ENCODE measurements at regions not wholly inside any gene's neighbourhood (a gene's known extent, or its start where the extent isn't known, plus 50 kb on each side); places are given as distances from the start of the nearest gene placed in this dataset.
"Not testable (repeated sequence)": the region's sequence is repeated elsewhere in the genome, so short reads cannot be mapped to it uniquely, and the experiment has no call there.

DNA sequence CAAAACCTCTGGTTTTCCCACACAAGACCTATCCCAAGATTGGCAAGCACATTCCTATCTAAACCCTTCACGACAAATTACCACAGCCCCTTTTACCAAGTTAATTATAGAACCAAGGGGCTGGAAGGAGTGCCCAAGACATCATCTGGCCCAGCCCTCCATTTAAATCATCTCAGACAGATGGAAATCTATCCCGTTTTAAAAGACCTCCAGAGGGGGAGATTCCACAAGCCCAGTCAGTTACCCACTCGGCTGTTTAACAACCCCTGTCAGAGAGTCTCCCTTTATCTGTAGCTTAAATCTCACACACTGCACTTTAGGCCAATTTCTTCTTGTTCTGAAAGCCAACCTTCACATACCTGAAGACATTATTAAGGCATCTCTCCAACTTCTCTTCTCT, 179.1 kb upstream of the MEIS1 start:
- Mint-ChIP-seq H3K9me3 (ENCODE audit: low read depth) (no peaks in the 10 kb centered on the region), H3K27ac (no peak overlapping the region), H3K36me3 (ENCODE audit: low read depth) (no peaks in the 10 kb centered on the region), H3K4me3 (no peak overlapping the region), H3K4me1 (no peaks in the 10 kb centered on the region), H3K27me3 (no peaks in the 10 kb centered on the region)
- intact Hi-C loops (cut with DNase I, micrococcal nuclease) = no loop called here
- ChIA-PET CTCF (interaction anchor here (0.6 kb wide), 1 partner anchor 169 kb away, joined by 3 read pairs; no protein-coding TSS in a partner anchor), POLR2A (no interaction called here)
- ATAC-seq (no peak), DNase-seq (no peak)

DNA sequence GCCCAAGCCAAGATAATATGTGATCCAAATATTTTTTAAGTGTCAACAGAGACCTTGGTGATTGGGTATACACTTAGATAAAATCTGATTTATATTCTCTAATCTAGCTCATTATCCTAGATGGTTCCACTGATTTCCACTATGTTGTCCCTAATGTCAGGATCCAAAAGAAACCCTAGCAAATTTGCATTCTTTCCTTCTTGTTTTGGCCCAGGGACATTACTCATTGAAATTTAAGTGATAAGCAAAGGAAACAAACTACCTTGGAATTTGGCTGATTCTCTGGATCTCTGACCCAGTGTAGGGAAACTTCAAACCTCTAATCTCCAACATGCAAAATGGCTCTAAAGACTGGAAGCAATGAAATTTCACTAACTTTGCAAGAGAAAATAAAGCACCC, 179.8 kb upstream of the MEIS1 start:
- intact Hi-C loops (cut with DNase I, micrococcal nuclease) = no loop called here
- Mint-ChIP-seq H3K27me3 (no peaks in the 10 kb centered on the region), H3K4me3 (no peak overlapping the region), H3K9me3 (ENCODE audit: low read depth) (no peaks in the 10 kb centered on the region), H3K27ac (no peak overlapping the region), H3K4me1 (no peaks in the 10 kb centered on the region), H3K36me3 (ENCODE audit: low read depth) (no peaks in the 10 kb centered on the region)
- ATAC-seq = no peak
- ChIA-PET POLR2A (no interaction called here), CTCF (no interaction called here)
- no peak for DNase-seq

DNA sequence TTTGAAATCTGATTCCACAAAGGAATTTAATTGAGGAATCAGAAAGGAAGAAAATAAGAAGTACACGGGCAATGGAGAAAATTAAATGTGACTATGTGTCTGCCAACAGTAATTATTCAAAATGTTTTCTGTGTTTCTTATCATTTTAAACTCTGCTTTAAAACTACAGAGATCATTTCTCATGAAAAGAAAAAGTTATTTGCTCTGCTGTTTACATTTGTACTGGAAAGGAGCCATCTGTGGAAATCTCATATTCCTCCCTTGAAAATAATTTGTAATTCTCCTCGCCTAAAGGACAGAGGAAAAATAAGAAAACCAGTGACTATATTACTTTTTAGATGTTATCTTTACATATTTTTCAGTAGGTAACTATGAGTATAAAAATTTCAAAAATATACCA, 181.9 kb upstream of the MEIS1 start:
- ChIA-PET POLR2A (no interaction called here), CTCF (no interaction called here)
- intact Hi-C loops (cut with DNase I, micrococcal nuclease) = no loop called here
- H3K27ac Mint-ChIP-seq = no peak overlapping the region
- no peaks in the 10 kb centered on the region for H3K27me3 Mint-ChIP-seq
- no peaks in the 10 kb centered on the region for H3K9me3 Mint-ChIP-seq (ENCODE audit: low read depth)
- no peaks in the 10 kb centered on the region for H3K4me1 Mint-ChIP-seq
- no peak overlapping the region for H3K4me3 Mint-ChIP-seq
- DNase-seq (no peak), ATAC-seq (no peak)
- no peaks in the 10 kb centered on the region for H3K36me3 Mint-ChIP-seq (ENCODE audit: low read depth)

DNA sequence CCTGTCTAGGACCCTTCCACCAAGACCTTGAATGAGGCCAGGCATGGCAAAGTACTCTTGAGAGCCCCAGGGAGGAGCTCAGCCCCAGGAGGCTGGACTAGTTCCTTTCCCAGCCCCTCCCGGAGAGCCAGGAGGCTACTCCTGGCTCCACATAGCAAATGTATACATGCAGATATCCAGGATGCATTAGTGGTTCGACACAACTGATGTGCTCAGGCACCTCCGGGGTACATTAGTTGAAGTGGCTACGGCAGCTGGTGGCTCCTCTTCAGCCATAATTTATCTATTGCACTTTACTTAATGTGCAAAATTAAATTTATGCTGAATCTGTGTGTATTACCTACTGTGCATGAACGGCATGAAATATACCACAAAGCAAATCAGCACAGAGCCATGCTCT, 182.8 kb upstream of the MEIS1 start:
- no peak for ATAC-seq
- Mint-ChIP-seq H3K4me1 (no peaks in the 10 kb centered on the region), H3K9me3 (ENCODE audit: low read depth) (no peaks in the 10 kb centered on the region), H3K4me3 (no peak overlapping the region), H3K36me3 (ENCODE audit: low read depth) (no peaks in the 10 kb centered on the region), H3K27me3 (no peaks in the 10 kb centered on the region), H3K27ac (no peak overlapping the region)
- POLR2A ChIA-PET = no interaction called here
- DNase-seq = no peak
- intact Hi-C loops (cut with DNase I, micrococcal nuclease) = no loop called here
- CTCF ChIA-PET = no interaction called here

DNA sequence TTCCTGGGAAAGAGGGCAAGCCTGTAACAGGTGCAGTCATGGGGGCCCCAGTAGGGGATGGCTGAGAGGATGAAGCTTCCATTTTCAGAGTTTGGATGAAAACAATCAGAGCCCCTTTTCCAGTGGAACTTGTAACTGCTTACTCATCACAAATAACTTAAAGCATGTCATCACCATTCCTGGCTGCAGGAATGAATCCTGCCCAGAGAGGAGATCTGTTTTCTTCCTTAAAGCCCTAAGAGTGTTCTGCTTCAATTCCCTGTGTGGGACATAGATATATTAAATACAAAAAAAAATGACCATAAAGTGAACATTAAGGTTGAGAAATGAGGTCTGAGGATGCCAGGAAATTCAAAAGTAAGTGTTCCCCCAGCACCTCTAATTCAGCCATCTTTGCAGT, 183.4 kb upstream of the MEIS1 start:
- no peaks in the 10 kb centered on the region for H3K9me3 Mint-ChIP-seq (ENCODE audit: low read depth)
- no peaks in the 10 kb centered on the region for H3K4me1 Mint-ChIP-seq
- no peak for ATAC-seq
- no peaks in the 10 kb centered on the region for H3K27me3 Mint-ChIP-seq
- no peaks in the 10 kb centered on the region for H3K36me3 Mint-ChIP-seq (ENCODE audit: low read depth)
- DNase-seq = no peak
- no peak overlapping the region for H3K27ac Mint-ChIP-seq
- ChIA-PET CTCF (no interaction called here), POLR2A (no interaction called here)
- H3K4me3 Mint-ChIP-seq = no peak overlapping the region
- intact Hi-C loops (cut with DNase I, micrococcal nuclease) = no loop called here

DNA sequence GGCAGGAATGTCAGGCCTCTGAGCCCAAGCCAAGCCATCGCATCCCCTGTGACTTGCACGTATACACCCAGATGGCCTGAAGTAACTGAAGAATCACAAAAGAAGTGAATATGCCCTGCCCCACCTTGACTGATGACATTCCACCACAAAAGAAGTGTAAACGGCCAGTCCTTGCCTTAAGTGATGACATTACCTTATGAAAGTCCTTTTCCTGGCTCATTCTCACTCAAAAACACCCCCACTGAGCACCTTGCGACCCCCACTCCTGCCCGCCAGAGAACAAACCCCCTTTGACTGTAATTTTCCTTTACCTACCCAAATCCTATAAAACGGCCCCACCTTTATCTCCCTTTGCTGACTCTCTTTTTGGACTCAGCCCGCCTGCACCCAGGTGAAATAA, 185.8 kb upstream of the MEIS1 start:
- H3K4me3 Mint-ChIP-seq; ATAC-seq; POLR2A ChIA-PET; H3K36me3 Mint-ChIP-seq (ENCODE audit: low read depth); intact Hi-C loops (cut with DNase I, micrococcal nuclease); H3K4me1 Mint-ChIP-seq; CTCF ChIA-PET; H3K9me3 Mint-ChIP-seq (ENCODE audit: low read depth); DNase-seq; H3K27me3 Mint-ChIP-seq; H3K27ac Mint-ChIP-seq: not testable (repeated sequence)

DNA sequence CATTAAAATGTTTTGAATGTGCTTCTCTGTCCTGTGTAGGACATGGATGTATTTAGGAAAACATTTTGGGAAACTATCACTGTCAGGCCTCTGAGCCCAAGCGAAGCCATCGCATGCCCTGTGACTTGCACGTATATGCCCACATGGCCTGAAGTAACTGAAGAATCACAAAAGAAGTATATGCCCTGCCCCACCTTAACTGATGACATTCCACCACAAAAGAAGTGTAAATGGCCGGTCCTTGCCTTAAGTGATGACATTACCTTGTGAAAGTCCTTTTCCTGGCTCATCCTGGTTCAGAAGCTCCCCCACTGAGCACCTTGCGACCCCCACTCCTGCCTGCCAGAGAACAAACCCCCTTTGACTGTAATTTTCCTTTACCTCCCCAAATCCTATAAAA, 191.1 kb upstream of the MEIS1 start:
- H3K9me3 Mint-ChIP-seq (ENCODE audit: low read depth); H3K36me3 Mint-ChIP-seq (ENCODE audit: low read depth); DNase-seq; intact Hi-C loops (cut with DNase I, micrococcal nuclease); H3K4me1 Mint-ChIP-seq; ATAC-seq; CTCF ChIA-PET; H3K4me3 Mint-ChIP-seq; H3K27me3 Mint-ChIP-seq; POLR2A ChIA-PET; H3K27ac Mint-ChIP-seq: not testable (repeated sequence)

DNA sequence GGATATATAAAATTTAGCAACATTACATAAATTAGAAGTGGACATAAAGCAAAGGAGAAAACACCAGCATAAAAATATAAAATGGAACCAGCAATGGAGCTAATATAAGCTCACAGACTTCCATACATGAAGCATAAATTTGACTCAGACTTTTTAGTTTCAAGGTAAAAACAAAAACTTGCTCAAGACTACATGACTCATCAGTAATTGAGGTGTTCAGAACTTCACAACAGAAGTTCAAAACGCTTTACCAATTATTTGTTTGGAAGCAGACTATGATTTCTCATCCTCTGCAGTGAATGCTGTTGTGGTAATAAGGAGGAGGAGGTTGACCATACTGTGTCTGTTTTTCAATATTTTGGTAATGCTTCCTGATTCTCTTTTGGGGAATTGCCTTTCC, 192.0 kb upstream of the MEIS1 start:
- H3K36me3 Mint-ChIP-seq (ENCODE audit: low read depth); intact Hi-C loops (cut with DNase I, micrococcal nuclease); H3K27me3 Mint-ChIP-seq; H3K9me3 Mint-ChIP-seq (ENCODE audit: low read depth); POLR2A ChIA-PET; H3K4me3 Mint-ChIP-seq; CTCF ChIA-PET; H3K27ac Mint-ChIP-seq; ATAC-seq; H3K4me1 Mint-ChIP-seq; DNase-seq: not testable (repeated sequence)

DNA sequence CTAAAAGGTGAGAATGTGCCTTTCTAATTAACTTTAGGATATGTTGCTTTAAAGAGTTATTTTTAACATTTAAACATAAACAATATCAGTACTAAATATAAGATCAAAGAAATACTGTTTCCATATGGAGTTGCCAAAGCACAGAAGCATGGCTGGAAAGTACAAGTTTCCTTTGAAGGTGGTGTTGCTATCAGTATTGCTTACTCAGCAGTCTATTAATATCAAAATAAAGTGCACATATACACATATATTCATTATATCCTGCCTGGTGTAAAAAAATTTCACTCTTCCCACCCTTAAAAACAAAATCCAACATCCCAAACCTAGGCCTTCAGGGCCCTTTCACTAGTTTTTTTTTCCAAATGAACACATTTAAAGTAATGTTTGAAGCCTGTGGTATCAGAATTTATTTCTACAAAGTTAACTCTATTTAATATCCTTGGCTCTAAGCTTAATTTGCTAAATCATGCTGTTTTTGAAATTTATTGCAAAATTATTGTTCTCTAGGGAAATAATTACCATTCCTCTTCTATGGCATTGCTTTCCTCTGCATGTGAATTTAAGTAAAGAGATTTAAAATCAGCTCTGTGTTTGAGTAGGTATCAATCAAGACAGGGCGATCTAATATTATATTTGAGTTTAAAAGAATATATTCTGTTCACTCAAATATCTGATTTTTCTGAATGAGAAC, 192.7 kb upstream of the MEIS1 start:
- ATAC-seq (no peak), DNase-seq (no peak)
- ChIA-PET POLR2A (no interaction called here), CTCF (no interaction called here)
- Mint-ChIP-seq H3K4me1 (no peaks in the 10 kb centered on the region), H3K9me3 (ENCODE audit: low read depth) (no peaks in the 10 kb centered on the region), H3K4me3 (no peak overlapping the region), H3K36me3 (ENCODE audit: low read depth) (no peaks in the 10 kb centered on the region), H3K27me3 (no peaks in the 10 kb centered on the region), H3K27ac (no peak overlapping the region)
- intact Hi-C loops (cut with DNase I, micrococcal nuclease) = no loop called here

DNA sequence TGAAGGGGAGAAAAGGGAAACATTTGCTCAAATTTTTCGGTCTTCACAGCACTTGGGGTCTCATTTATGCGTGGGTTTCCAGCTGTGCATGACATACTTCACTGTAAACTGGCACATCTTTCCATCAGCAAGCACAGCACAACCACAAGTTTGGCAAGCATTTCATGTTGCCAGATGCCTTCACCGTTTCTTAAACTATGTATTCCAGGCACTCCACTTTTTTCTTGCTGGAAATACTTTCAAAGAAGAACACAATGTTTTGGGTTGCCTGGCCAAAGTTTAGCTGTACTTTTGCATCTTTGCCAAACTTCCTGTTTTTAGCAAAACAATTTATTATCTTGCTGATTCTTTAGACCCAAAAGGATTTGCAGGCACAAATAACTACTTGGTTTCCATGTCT, 194.6 kb upstream of the MEIS1 start:
- ChIA-PET CTCF (no interaction called here), POLR2A (no interaction called here)
- Mint-ChIP-seq H3K27me3 (no peaks in the 10 kb centered on the region), H3K4me1 (no peaks in the 10 kb centered on the region), H3K27ac (no peak overlapping the region), H3K4me3 (no peak overlapping the region), H3K9me3 (ENCODE audit: low read depth) (no peaks in the 10 kb centered on the region), H3K36me3 (ENCODE audit: low read depth) (no peaks in the 10 kb centered on the region)
- intact Hi-C loops (cut with DNase I, micrococcal nuclease) = no loop called here
- ATAC-seq = no peak
- DNase-seq = no peak

DNA sequence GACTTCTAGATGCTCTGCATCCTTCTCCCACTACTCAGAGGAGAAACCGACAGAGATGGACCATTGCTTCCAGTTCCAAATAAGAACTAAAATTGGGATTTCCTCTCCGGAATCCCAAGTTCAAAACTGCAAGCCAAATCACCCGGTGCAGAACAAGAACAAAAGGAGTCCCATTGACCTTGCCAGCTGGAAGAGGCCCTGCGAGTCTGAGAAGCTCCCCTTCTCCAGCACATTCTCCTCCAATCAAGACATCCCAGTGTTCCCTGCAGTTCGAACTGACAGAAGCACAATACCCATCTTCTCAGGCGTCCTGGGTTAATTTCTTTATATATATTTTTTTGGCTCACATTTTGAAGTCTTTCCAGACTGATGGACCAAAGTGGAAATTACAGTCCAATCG, 195.3 kb upstream of the MEIS1 start:
- intact Hi-C loops (cut with DNase I, micrococcal nuclease) = no loop called here
- ChIA-PET CTCF (no interaction called here), POLR2A (no interaction called here)
- Mint-ChIP-seq H3K4me3 (no peak overlapping the region), H3K36me3 (ENCODE audit: low read depth) (no peaks in the 10 kb centered on the region), H3K9me3 (ENCODE audit: low read depth) (no peaks in the 10 kb centered on the region), H3K4me1 (no peaks in the 10 kb centered on the region), H3K27ac (no peak overlapping the region), H3K27me3 (no peaks in the 10 kb centered on the region)
- DNase-seq (no peak), ATAC-seq (no peak)

DNA sequence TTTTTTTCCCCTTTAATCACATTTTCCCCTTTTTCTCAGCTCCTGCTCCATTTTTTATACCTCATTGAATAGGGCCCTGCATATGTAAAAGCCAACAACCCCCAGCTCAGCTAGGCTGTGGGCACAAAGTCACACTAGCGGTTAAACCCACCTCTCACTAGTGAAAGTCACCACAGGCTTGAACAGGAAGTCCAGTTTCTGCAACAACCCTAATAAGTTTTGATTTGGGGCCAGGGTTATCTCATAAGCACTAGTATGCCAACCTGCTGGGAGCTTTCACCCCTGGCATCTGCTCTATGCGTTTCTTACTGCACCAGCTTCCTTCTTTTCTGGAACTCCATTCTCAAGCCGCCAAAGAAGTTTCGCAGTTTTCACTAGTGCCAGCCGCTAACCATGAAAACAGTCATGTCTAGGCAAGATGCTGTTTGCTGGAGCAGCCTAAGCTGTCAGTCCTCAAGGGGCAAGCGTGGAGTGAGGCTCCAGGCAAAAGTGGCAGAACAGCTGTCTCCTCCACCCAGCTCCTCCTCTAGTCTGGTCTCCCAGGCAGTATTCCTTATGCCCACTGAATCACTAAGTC, 197.0 kb upstream of the MEIS1 start:
- ChIA-PET POLR2A (no interaction called here), CTCF (no interaction called here)
- H3K27me3 Mint-ChIP-seq = no peaks in the 10 kb centered on the region
- no peaks in the 10 kb centered on the region for H3K4me1 Mint-ChIP-seq
- no peak overlapping the region for H3K4me3 Mint-ChIP-seq
- no peaks in the 10 kb centered on the region for H3K36me3 Mint-ChIP-seq (ENCODE audit: low read depth)
- H3K9me3 Mint-ChIP-seq (ENCODE audit: low read depth) = no peaks in the 10 kb centered on the region
- intact Hi-C loops (cut with DNase I, micrococcal nuclease) = no loop called here
- H3K27ac Mint-ChIP-seq = no peak overlapping the region
- DNase-seq (no peak), ATAC-seq (no peak)

All from activated CD4-positive, alpha-beta T cell treated with anti-CD3 and anti-CD28 coated beads for 36 hours (primary cell).